ENCODE measurements at regions not wholly inside any gene's neighbourhood (a gene's known extent, or its start where the extent isn't known, plus 50 kb on each side); places are given as distances from the start of the nearest gene placed in this dataset.
"Not testable (repeated sequence)": the region's sequence is repeated elsewhere in the genome, so short reads cannot be mapped to it uniquely, and the experiment has no call there.

DNA sequence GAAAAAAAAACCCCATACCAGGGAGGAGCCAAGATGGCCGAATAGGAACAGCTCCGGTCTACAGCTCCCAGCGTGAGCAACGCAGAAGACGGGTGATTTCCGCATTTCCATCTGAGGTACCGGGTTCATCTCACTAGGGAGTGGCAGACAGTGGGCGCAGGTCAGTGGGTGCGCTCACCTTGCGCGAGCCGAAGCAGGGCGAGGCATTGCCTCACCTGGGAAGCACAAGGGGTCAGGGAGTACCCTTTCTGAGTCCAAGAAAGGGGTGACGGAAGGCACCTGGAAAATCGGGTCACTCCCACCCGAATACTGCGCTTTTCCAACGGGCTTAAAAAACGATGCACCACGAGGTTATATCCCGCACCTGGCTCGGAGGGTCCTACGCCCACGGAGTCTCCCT, 1328.6 kb downstream of the GRIK2 start:
- TF ChIP-seq, protein P1, sequence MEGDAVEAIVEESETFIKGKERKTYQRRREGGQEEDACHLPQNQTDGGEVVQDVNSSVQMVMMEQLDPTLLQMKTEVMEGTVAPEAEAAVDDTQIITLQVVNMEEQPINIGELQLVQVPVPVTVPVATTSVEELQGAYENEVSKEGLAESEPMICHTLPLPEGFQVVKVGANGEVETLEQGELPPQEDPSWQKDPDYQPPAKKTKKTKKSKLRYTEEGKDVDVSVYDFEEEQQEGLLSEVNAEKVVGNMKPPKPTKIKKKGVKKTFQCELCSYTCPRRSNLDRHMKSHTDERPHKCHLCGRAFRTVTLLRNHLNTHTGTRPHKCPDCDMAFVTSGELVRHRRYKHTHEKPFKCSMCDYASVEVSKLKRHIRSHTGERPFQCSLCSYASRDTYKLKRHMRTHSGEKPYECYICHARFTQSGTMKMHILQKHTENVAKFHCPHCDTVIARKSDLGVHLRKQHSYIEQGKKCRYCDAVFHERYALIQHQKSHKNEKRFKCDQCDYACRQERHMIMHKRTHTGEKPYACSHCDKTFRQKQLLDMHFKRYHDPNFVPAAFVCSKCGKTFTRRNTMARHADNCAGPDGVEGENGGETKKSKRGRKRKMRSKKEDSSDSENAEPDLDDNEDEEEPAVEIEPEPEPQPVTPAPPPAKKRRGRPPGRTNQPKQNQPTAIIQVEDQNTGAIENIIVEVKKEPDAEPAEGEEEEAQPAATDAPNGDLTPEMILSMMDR (IDR thresholded peaks at IDR 0.05), result not testable (repeated sequence)
- TF ChIP-seq ZFX (IDR thresholded peaks at IDR 0.05; ENCODE audit: borderline replicate concordance), result not testable (repeated sequence)

All from 22Rv1 (cell line).